DMS114 treated with DMSO at 0.1 percent for 48 hours (cell line): ENCODE measurements at regions not wholly inside any gene's neighbourhood (a gene's known extent, or its start where the extent isn't known, plus 50 kb on each side); places are given as distances from the start of the nearest gene placed in this dataset.
"Not testable (repeated sequence)": the region's sequence is repeated elsewhere in the genome, so short reads cannot be mapped to it uniquely, and the experiment has no call there.

Experiments
- DNase-seq: peaks from one replicate; lab custom pipeline; 2025; ENCODE audit not compliant: unreplicated experiment; lab: John Stamatoyannopoulos, UW

- not testable (repeated sequence) for DNase-seq
Measured at GRCh38 chr9:42370172-42370571, 186.7 kb downstream of the SPATA31A6 start.

- not testable (repeated sequence) for DNase-seq
Measured at GRCh38 chr9:42371417-42371816, 188.0 kb downstream of the SPATA31A6 start.

GRCh38 chr9:42377530-42378417 is 194.3 kb downstream of the SPATA31A6 start:
- DNase-seq: not testable (repeated sequence)

GRCh38 chr9:42378418-42378815 is 195.0 kb downstream of the SPATA31A6 start:
- no peak for DNase-seq

- not testable (repeated sequence) for DNase-seq
Measured at GRCh38 chr9:42379602-42380001, 196.1 kb downstream of the SPATA31A6 start.

GRCh38 chr9:42384585-42384984 is 201.1 kb downstream of the SPATA31A6 start:
- not testable (repeated sequence) for DNase-seq

GRCh38 chr9:42385574-42386120 is 202.2 kb downstream of the SPATA31A6 start:
- DNase-seq: not testable (repeated sequence)

- no peak for DNase-seq
Measured at GRCh38 chr9:42386477-42386876, 203.0 kb downstream of the SPATA31A6 start.

GRCh38 chr9:42388146-42388690 is 204.8 kb downstream of the SPATA31A6 start:
- DNase-seq: no peak

GRCh38 chr9:42388846-42389245 is 205.4 kb downstream of the SPATA31A6 start:
- DNase-seq: no peak

- not testable (repeated sequence) for DNase-seq
Measured at GRCh38 chr9:42392773-42393455, 209.5 kb downstream of the SPATA31A6 start.

- no peak for DNase-seq
Measured at GRCh38 chr9:42396318-42396717, 212.9 kb downstream of the SPATA31A6 start.

- DNase-seq: not testable (repeated sequence)
Measured at GRCh38 chr9:42397336-42397735, 213.9 kb downstream of the SPATA31A6 start.

GRCh38 chr9:42402919-42403318 is 219.5 kb downstream of the SPATA31A6 start:
- DNase-seq: not testable (repeated sequence)

- DNase-seq: not testable (repeated sequence)
Measured at GRCh38 chr9:42409581-42409980, 226.1 kb downstream of the SPATA31A6 start.

- DNase-seq: not testable (repeated sequence)
Measured at GRCh38 chr9:42412354-42412753, 228.9 kb downstream of the SPATA31A6 start.

- not testable (repeated sequence) for DNase-seq
Measured at GRCh38 chr9:42414865-42415264, 231.4 kb downstream of the SPATA31A6 start.

- DNase-seq: not testable (repeated sequence)
Measured at GRCh38 chr9:42419652-42420051, 236.2 kb downstream of the SPATA31A6 start.

GRCh38 chr9:42420324-42420723 is 236.9 kb downstream of the SPATA31A6 start:
- not testable (repeated sequence) for DNase-seq

GRCh38 chr9:42421630-42422029 is 238.2 kb downstream of the SPATA31A6 start:
- DNase-seq: not testable (repeated sequence)
